DOHH2 (cell line): ENCODE measurements at regions not wholly inside any gene's neighbourhood (a gene's known extent, or its start where the extent isn't known, plus 50 kb on each side); places are given as distances from the start of the nearest gene placed in this dataset.

Source experiments
- EZH2phosphoT487 ChIP-seq: fragments of 200-600 bp; sonication (generic); IDR thresholded peaks from 2 replicates; pipeline ENCODE4 v1.6.1; 2017; ENCODE audit warnings: borderline replicate concordance, mild to moderate bottlenecking, antibody characterized with exemption, low read length, moderate library complexity, mixed read lengths
- TF ChIP-seq, protein P1 (sequence below): fragments of 200-600 bp; sonication (generic); IDR thresholded peaks from one replicate; pipeline ENCODE4 v1.5.1; 2014; ENCODE audit warnings: antibody characterized with exemption, mild to moderate bottlenecking, low read depth, low read length; ENCODE audit not compliant: poor library complexity, severe bottlenecking

DNA sequence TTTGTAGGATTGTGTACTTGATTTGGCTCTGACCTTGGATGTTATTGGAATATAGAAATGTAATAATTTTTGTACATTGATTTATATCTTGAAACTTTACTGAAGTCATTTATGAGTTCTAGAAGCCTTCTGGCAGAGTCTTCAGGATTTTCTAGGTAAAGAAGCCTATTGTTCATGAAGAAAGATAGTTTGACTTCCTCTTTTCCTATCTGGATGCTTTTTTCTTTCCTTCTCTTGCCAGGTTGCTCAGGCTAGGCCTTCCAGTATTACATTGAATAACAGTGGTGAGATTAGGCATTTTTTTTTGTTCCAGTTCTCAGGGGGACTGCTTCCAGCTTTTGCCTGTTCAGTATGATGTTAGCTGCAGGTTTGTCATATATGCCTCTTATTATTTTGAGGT, 191.1 kb downstream of the NAA11 start:
- TF ChIP-seq, protein P1, sequence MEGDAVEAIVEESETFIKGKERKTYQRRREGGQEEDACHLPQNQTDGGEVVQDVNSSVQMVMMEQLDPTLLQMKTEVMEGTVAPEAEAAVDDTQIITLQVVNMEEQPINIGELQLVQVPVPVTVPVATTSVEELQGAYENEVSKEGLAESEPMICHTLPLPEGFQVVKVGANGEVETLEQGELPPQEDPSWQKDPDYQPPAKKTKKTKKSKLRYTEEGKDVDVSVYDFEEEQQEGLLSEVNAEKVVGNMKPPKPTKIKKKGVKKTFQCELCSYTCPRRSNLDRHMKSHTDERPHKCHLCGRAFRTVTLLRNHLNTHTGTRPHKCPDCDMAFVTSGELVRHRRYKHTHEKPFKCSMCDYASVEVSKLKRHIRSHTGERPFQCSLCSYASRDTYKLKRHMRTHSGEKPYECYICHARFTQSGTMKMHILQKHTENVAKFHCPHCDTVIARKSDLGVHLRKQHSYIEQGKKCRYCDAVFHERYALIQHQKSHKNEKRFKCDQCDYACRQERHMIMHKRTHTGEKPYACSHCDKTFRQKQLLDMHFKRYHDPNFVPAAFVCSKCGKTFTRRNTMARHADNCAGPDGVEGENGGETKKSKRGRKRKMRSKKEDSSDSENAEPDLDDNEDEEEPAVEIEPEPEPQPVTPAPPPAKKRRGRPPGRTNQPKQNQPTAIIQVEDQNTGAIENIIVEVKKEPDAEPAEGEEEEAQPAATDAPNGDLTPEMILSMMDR, result no peak
- TF ChIP-seq EZH2phosphoT487, result no peak
